Astrocyte (in vitro differentiated cells and primary cell): ENCODE measurements at regions not wholly inside any gene's neighbourhood (a gene's known extent, or its start where the extent isn't known, plus 50 kb on each side); places are given as distances from the start of the nearest gene placed in this dataset.

ENCODE experiments used
- DNase-seq: peaks from one replicate; pipeline ENCODE4 v3.0.0-alpha.2; 2010; ENCODE audit warnings: low read depth
- FAIRE-seq: peaks from 2 replicates; lab custom pipeline; 2011; peaks lifted over from hg19 to GRCh38; lab: Jason Lieb, UNC
- H2AFZ ChIP-seq: 2 replicates; pipeline ENCODE4 v1.6.0; 2012; ENCODE audit warnings: low read depth, low read length, inconsistent platforms
- H3K27ac ChIP-seq: 2 replicates; pipeline ENCODE4 v1.5.1; 2011; ENCODE audit warnings: low read depth, low read length, inconsistent platforms
- H3K27me3 ChIP-seq: 2 replicates; pipeline ENCODE4 v1.6.0; 2011; ENCODE audit warnings: low read length, inconsistent platforms; ENCODE audit not compliant: insufficient read depth
- H3K36me3 ChIP-seq: 2 replicates; pipeline ENCODE4 v1.5.1; 2011; ENCODE audit warnings: low read length, inconsistent platforms; ENCODE audit not compliant: insufficient read depth
- H3K4me1 ChIP-seq: 2 replicates; pipeline ENCODE4 v1.5.1; 2011; ENCODE audit warnings: low read length, inconsistent platforms; ENCODE audit not compliant: insufficient read depth
- H3K4me2 ChIP-seq: 2 replicates; pipeline ENCODE4 v1.6.0; 2012; ENCODE audit warnings: low read length, inconsistent platforms
- H3K4me3 ChIP-seq: 2 replicates; pipeline ENCODE4 v1.5.1; 2011; ENCODE audit warnings: low read depth, mild to moderate bottlenecking, low read length, inconsistent platforms; ENCODE audit not compliant: insufficient read depth
- H3K79me2 ChIP-seq: 2 replicates; pipeline ENCODE4 v1.6.0; 2012; ENCODE audit warnings: mild to moderate bottlenecking, low read length, inconsistent platforms; ENCODE audit not compliant: insufficient read depth
- H3K9ac ChIP-seq: 2 replicates; pipeline ENCODE4 v1.6.0; 2012; ENCODE audit warnings: mild to moderate bottlenecking, low read length, inconsistent platforms
- H3K9me3 ChIP-seq: 2 replicates; pipeline ENCODE4 v1.5.1; 2012; ENCODE audit warnings: low read depth, mild to moderate bottlenecking, low read length, inconsistent platforms; ENCODE audit not compliant: insufficient read depth
- H4K20me1 ChIP-seq: 2 replicates; pipeline ENCODE4 v1.6.0; 2012; ENCODE audit warnings: low read length, inconsistent platforms; ENCODE audit not compliant: insufficient read depth
- H3K27ac Mint-ChIP-seq: one replicate; pipeline ENCODE4 v1.8.0; 2021; ENCODE audit warnings: mild to moderate bottlenecking, mixed read lengths; ENCODE audit not compliant: unreplicated experiment
- H3K27me3 Mint-ChIP-seq: one replicate; pipeline ENCODE4 v1.8.0; 2021; ENCODE audit warnings: low read depth, mixed read lengths; ENCODE audit not compliant: unreplicated experiment
- H3K36me3 Mint-ChIP-seq: one replicate; pipeline ENCODE4 v1.8.0; 2021; ENCODE audit warnings: low read depth, mixed read lengths; ENCODE audit not compliant: unreplicated experiment
- H3K4me1 Mint-ChIP-seq: one replicate; pipeline ENCODE4 v1.8.0; 2021; ENCODE audit warnings: low read depth, mixed read lengths; ENCODE audit not compliant: unreplicated experiment
- H3K4me3 Mint-ChIP-seq: one replicate; pipeline ENCODE4 v1.8.0; 2021; ENCODE audit warnings: mild to moderate bottlenecking, moderate library complexity, mixed read lengths; ENCODE audit not compliant: unreplicated experiment
- H3K9me3 Mint-ChIP-seq: one replicate; pipeline ENCODE4 v1.8.0; 2021; ENCODE audit warnings: mild to moderate bottlenecking, mixed read lengths; ENCODE audit not compliant: unreplicated experiment
- EZH2 ChIP-seq: IDR thresholded peaks from 2 replicates; pipeline ENCODE4 v1.6.1; 2012; ENCODE audit warnings: mild to moderate bottlenecking, low read length, inconsistent platforms; ENCODE audit not compliant: insufficient read depth
- TF ChIP-seq, protein P1 (sequence below): IDR thresholded peaks from 2 replicates; pipeline ENCODE4 v1.5.1; 2011; ENCODE audit warnings: low read depth, mild to moderate bottlenecking, inconsistent platforms, low read length, moderate library complexity; ENCODE audit not compliant: insufficient read depth

DNA sequence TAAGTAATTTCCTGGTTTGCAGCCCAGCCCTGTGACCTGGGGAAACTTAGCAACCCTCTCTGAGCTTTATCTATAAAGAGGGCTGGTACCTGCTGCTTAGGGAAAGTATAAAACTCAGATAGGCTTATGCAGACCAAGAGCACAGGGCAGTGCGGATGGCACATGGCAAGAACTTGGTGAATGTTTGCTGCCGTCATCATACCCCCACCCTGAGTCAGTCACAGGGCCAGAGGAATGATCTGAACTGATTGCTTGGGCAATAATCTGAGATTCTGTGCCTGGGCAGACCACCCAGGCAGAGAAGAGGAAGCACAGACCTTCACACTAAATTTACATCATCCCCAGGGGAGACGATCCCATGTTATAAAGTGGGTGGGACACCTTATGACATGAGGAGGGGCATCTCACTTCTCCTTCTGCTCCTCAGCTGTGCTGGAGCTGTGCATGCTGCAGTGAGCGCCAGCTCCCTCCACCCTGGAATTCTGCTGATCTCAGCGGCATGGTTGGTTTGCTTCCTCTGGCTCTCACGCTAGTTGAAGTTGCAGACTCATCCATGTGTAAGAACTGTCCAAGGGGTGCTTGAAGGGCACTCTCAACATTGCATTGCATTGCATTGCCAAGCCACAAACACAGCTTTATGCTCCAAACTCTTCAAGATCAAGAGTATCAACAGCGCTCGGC is 197.1 kb downstream of the AJAP1 start:
- Histone ChIP-seq H3K4me1 (no peaks in the 10 kb centered on the region), H3K4me3 (no peak overlapping the region), H3K9ac (no peak overlapping the region), H3K79me2 (no peaks in the 10 kb centered on the region), H3K36me3 (no peaks in the 10 kb centered on the region), H3K27me3 (no peaks in the 10 kb centered on the region), H2AFZ (no peak overlapping the region), H3K27ac (no peak overlapping the region), H3K9me3 (peaks cover 7% of the 10 kb centered on the region), H4K20me1 (no peaks in the 10 kb centered on the region), H3K4me2 (no peak overlapping the region)
- TF ChIP-seq EZH2, result no peak
- TF ChIP-seq, protein P1, sequence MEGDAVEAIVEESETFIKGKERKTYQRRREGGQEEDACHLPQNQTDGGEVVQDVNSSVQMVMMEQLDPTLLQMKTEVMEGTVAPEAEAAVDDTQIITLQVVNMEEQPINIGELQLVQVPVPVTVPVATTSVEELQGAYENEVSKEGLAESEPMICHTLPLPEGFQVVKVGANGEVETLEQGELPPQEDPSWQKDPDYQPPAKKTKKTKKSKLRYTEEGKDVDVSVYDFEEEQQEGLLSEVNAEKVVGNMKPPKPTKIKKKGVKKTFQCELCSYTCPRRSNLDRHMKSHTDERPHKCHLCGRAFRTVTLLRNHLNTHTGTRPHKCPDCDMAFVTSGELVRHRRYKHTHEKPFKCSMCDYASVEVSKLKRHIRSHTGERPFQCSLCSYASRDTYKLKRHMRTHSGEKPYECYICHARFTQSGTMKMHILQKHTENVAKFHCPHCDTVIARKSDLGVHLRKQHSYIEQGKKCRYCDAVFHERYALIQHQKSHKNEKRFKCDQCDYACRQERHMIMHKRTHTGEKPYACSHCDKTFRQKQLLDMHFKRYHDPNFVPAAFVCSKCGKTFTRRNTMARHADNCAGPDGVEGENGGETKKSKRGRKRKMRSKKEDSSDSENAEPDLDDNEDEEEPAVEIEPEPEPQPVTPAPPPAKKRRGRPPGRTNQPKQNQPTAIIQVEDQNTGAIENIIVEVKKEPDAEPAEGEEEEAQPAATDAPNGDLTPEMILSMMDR, result no peak
- Mint-ChIP-seq H3K4me3 (no peak overlapping the region), H3K27ac (no peak overlapping the region), H3K36me3 (no peaks in the 10 kb centered on the region), H3K9me3 (peaks cover 2% of the 10 kb centered on the region), H3K27me3 (peaks cover 6% of the 10 kb centered on the region), H3K4me1 (no peaks in the 10 kb centered on the region)
- DNase-seq, result no peak
- FAIRE-seq, result no peak

DNA sequence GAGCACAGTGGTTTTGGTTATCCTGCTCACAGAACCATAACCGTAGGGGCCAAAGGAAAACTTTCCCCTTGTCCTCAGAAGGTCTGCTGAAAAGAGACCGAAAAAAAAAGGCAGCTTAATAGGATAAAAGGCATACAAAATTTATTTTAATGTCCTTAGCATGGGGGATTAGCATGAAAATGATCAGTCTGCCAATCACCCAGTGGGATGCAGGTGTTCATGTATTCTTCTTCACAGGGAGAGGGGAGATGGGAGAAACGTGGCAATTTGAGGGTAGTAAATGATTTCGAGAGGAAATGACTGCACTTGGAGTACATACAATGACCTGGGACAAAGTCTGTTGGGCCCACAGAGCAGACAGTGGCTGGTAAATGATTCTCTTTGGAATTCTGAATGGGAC is 194.0 kb downstream of the AJAP1 start:
- Histone ChIP-seq H3K4me2 (no peak overlapping the region), H3K27ac (no peak overlapping the region), H3K36me3 (no peaks in the 10 kb centered on the region), H3K79me2 (no peaks in the 10 kb centered on the region), H3K4me1 (no peaks in the 10 kb centered on the region), H3K27me3 (no peaks in the 10 kb centered on the region), H3K9me3 (peaks cover 7% of the 10 kb centered on the region), H3K4me3 (no peak overlapping the region), H2AFZ (no peak overlapping the region), H4K20me1 (no peaks in the 10 kb centered on the region), H3K9ac (no peak overlapping the region)
- H3K9me3 Mint-ChIP-seq, result no peaks in the 10 kb centered on the region
- no peak overlapping the region for H3K27ac Mint-ChIP-seq
- H3K27me3 Mint-ChIP-seq, result peaks cover 6% of the 10 kb centered on the region
- FAIRE-seq (no peak), DNase-seq (no peak)
- H3K4me3 Mint-ChIP-seq, result no peak overlapping the region
- TF ChIP-seq, protein P1, result no peak
- no peak for TF ChIP-seq EZH2
- H3K36me3 Mint-ChIP-seq, result no peaks in the 10 kb centered on the region
- H3K4me1 Mint-ChIP-seq, result no peaks in the 10 kb centered on the region

DNA sequence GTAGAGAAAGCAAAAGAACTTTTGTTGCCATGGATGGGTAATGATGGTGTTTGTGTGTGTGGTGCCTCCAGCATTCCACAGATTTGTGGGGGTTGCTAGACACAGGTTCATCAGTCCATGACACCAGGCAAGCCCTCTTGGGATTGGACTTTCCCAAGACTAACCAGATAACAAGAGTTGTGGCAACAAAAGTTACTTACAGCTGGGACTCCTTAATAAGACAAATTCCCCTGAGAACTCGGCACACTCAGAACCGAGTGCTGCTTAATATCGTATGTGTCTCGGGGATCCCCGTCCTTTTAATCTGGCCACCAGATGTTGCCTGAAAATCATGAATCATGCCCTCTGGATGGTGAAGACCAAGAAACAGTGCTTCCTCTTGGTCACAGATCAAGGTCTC is 193.3 kb downstream of the AJAP1 start:
- Histone ChIP-seq H3K36me3 (no peaks in the 10 kb centered on the region), H4K20me1 (no peaks in the 10 kb centered on the region), H3K27ac (no peak overlapping the region), H3K27me3 (no peaks in the 10 kb centered on the region), H3K4me3 (no peak overlapping the region), H3K9me3 (peaks cover 7% of the 10 kb centered on the region), H3K4me2 (no peak overlapping the region), H3K79me2 (no peaks in the 10 kb centered on the region), H2AFZ (no peak overlapping the region), H3K4me1 (no peaks in the 10 kb centered on the region), H3K9ac (no peak overlapping the region)
- H3K9me3 Mint-ChIP-seq, result no peaks in the 10 kb centered on the region
- no peak overlapping the region for H3K4me3 Mint-ChIP-seq
- peaks cover 4% of the 10 kb centered on the region for H3K27me3 Mint-ChIP-seq
- FAIRE-seq (no peak), DNase-seq (no peak)
- no peak for TF ChIP-seq EZH2
- TF ChIP-seq, protein P1, result no peak
- no peaks in the 10 kb centered on the region for H3K36me3 Mint-ChIP-seq
- H3K27ac Mint-ChIP-seq, result no peak overlapping the region
- no peaks in the 10 kb centered on the region for H3K4me1 Mint-ChIP-seq
